NCI-H2029 (cell line): ENCODE measurements at regions not wholly inside any gene's neighbourhood (a gene's known extent, or its start where the extent isn't known, plus 50 kb on each side); places are given as distances from the start of the nearest gene placed in this dataset.

Experiments
- DNase-seq: peaks from one replicate; lab custom pipeline; 2025; lab: John Stamatoyannopoulos, UW

DNA sequence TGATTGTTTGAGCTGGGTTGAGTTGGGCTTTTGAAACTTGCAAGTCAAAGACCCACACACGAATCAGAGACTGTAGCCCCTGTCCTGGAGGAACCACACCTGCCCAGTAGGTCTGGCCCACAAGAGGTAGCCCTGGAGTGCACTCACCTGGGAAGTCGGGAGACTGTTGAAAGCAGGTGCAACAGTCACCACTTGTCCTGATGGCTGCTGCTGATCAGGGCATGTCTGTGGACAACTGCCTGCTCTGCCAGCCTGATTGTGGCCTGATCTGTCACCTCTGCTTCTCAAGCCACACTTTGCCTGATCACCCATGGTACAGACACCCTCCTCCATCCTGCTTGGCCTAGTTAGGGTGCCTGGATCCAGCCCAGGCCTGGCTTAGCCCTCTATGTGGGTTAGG is 105.0 kb upstream of the HAAO start:
- no peak for DNase-seq

DNA sequence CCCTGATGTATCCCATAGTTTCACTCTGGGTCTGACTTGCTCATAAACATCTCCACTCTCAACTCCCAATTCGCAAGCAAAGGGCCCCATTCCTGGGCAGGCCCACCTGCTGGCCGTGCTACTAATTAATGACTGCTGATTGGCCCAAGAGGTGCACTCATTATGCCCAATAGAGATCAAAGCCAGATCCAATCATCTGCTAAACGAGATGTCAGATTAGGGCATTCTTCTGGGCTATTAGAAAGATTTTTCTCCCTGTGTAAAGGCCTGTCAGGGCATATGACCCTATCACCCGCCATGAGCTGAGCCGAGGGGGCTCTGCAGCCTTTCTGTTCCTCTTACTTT is 103.4 kb upstream of the HAAO start:
- no peak for DNase-seq

DNA sequence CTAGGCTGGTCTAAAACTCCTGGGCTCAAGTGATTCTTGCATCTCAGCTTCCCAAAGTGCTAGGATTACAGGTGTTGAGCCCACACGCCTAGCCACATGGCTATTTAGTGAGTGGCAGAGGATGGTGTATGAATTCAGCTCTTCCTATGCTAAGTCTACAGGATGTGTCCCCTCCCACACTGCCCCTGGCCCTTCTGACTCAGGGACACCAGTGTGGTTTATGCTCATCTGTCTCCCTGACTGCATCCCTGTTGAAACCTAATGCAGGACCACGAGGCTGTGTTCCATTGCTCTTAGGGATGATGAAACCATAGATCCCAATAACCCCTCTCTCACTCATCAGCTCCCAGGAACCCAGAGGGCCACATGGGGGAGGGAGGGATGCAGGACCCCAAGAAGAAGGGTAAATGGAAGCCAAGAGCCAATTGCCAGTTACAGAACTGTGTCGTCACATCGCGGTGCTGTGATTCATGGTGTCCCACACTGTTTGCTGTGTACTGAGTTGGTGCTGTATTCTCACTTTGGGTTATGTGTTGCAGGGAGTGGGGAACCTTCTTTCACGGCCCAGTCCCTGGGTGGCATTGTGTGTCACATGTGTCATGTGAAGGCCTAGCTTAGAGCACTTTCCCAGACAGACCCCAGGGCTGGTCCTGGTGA is 102.9 kb upstream of the HAAO start:
- DNase-seq, result no peak

DNA sequence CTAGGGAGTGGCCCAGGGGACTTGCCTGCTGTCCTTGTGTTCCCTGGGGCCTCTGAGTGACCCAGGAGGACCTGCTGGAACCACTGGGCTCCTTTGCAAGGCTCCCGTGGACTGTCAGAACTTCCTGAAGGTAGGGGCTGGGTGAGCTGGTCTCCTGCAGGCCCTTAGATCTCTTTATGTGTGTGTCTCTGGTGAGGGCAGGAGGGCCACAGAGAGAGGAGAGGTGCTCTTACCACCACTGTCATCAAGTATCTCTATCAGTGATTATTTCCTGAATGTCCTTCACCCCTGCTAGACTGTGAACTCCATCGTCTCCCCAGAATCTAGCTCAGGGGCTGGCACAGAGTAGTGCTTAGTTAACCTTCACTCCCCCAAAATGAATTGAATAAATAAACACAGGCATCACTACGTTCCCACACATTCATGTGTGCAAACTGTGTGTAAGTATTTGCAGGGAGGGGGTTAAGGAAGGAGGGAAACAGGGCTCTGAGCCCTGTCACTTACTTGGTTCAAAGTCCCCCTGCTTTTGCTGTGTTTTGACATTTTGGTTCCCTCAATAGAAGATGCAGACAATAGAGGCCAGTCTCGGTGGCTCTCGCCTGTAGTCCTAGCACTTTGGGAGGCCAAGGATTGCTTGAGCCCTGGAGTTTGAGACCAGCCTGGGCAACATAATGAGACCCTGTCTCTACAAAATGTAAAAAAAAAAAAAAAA is 100.8 kb upstream of the HAAO start:
- no peak for DNase-seq

DNA sequence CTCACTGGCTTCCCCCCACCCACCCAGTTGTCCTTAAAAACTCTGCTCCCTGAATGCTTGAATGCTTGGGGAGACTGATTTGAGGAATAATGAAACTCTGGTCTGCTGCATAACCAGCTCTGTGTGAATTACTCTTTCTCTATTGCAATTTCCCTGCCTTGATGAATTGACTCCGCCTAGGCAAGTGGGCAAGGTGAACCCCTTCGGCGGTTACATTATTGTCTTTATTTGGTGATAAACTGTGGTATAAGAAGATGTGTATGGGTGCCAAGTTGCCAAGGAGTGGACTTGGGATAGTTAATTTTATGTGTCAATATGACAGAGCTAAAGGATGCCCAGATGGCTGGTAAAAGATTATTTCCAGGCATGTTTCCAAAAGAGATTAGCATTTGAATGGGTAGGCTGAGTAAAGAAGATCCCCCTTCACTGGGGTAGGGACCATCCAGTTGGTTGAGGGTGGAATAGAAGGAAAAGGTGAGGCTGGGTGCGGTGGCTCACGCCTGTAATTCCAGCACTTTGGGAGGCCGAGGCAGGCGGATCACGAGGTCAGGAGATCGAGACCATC is 98.5 kb upstream of the HAAO start:
- DNase-seq, result no peak

DNA sequence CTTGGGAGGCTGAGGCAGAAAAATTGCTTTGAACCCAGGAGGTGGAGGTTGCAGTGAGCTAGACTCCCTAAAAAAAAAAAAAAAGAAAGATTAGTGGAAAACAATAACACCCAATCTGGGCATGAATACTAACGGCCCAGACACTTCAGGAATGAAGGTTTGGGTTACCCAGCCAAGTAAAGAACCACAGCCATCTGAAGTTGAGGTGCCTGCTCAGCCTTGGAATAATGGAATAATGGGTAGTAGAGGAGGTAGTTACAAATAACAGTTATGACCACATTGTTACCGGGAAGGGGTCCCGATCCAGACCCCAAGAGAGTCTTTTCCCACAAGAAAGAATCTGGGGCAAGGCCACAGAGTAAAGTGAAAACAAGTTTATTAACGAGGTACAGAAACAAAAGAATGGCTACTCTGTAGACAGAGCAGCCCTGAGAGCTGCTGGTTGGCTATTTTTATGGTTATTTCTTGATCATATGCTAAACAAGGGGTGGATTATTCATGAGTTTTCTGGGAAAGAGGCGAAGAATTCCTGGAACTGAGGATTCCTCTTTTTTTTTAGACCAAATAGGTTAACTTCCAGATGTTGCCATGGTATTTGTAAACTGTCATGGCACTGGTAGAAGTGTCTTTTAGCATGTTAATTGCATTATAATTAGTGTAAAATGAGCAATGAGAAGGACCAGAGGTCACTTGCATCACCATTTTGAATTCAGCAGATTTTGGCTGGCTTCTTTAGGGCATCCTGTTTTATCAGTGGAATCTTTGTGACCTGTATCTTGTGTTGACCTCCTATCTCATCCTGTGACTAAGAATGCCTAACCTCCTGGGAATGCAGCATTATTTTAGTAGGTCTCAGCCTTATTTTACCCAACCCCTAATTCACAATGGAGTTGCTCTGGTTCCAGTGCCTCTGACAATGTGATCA is 96.2 kb upstream of the HAAO start:
- no peak for DNase-seq

DNA sequence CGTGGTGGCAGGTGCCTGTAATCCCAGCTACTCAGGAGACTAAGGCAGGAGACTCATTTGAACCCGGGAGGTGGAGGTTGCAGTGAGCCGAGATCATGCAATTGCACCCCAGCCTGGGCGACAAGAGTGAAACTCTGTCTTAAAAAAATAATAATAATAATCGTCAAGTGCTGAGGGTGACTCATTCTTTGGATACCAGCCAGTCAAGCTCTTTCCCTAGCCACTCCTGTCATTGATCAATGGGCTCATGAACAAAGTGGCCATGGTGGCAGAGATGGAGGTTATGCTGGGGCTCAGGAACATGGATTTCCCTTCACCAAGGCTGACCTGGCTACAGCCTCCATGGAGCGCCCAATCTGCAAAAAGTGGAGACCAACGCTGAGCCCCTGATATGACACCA is 94.5 kb upstream of the HAAO start:
- DNase-seq, result no peak

DNA sequence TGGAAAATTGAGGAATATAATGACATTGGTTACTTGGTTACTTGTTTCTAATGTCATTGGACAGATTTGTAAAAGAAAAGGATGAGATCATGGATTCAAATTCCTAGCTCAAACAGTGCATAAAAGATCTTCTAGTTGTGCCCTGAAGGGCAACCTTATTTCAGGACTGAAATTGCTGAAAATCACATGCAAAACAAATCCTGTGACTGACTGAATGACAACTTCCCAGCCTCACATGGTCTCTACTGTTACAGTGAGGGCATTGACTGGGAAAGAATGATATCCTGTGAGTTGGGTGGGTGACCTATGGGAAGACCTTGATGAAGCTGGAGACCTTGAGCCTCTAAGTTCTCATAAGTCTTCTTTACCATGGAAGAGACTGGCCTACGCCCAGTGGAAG is 90.4 kb upstream of the HAAO start:
- no peak for DNase-seq

DNA sequence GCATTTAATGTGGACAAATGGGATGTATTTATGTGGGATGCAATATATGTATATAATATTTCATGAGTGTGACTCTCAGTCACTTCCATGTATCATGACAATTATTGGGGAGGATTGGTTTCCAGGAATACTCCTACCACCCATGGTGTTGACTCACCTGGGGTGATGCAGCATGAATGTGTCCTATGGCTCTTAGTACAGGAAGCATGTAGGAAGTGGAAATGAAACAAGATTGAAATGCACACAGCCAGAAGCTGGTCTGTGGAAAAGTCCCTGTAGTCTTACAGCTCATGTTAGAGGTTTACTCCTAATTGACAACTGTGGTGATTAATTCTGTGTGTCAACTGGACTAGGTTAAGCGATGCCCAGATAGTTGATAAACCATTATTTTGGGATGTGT is 89.3 kb upstream of the HAAO start:
- DNase-seq, result no peak

DNA sequence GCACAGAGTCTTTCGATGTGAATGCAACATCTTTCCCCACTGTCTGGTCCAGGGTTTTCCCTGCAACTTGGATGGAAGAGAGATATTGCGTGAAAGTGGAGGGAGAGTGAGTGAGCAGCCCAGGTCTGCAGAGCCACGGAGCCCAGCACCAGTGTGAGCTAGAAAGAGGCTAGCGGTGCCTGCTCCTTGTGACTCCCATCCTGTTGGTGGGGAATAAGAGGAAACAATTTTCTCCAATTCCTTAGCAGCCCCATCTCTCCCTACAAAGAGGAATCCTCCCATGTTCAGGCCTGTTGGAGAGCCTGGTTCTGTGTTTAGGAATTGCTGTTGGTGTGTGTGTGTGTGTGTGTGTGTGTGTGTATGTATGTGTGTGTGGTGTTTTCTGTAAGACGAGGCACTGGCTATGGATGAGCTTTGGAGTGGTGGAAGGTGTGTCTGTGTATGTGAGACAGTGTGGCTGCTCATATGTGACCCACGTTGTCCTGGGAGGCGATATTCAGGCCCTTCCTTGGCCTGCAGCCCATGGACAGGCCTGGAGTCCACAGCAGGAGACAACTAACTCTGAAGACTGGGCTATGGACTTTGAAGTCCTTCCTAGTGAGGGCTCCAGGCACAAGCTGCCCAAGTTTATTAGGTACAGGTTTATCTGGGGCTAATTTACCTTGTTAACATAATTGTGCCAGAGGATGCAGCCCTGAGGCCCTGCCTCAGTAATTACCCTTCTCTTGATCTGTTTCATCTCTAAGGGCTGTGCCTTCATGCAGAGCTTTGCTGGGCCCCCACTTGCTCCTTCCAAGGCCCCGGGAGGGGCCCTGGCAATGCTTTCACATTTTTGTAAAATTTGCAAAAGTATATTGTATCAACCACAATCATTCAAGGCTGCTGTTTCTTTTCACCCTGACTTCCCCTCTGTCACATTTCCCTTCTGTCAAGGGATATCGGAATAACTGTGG is 88.6 kb upstream of the HAAO start:
- DNase-seq, result no peak

DNA sequence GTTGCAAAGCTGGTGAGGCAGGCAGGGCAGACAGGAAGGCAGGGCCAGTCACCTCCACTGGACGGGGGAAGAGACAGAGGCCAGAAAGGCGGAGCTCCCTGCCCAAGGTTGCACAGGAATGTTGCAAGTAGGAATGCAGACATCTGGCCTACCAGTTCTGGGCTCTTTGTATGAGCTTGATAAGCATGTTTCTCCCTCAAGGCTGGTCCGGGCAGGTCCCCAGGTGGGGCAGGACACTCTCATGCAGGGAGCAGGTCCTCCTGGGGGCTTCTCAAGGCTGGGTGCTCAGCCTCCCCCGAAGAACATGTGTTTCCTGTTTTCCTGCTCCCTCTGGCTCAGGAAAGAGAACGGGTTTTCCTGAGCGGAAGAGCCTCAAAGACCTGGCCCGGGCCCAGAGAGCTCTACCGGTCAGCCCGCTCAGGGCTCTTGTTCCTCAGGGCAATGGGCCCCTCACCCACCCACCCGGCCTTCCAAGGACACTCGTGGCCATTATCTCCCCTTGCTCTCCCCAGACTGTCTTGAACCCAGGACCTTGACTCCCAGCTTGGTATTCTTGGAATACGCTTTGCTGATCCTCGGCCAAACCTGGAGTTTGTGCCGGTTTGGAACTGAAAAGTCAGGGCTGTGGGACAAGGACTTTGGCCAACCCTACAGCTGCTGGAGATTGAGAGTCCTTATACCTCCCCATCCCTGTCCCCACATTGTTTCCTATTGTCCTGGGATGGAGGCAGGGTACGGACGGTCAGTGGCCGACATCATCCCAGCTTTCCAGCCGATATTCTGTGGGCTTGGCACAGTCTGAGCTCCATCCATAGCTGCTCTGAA is 87.7 kb upstream of the HAAO start:
- no peak for DNase-seq

DNA sequence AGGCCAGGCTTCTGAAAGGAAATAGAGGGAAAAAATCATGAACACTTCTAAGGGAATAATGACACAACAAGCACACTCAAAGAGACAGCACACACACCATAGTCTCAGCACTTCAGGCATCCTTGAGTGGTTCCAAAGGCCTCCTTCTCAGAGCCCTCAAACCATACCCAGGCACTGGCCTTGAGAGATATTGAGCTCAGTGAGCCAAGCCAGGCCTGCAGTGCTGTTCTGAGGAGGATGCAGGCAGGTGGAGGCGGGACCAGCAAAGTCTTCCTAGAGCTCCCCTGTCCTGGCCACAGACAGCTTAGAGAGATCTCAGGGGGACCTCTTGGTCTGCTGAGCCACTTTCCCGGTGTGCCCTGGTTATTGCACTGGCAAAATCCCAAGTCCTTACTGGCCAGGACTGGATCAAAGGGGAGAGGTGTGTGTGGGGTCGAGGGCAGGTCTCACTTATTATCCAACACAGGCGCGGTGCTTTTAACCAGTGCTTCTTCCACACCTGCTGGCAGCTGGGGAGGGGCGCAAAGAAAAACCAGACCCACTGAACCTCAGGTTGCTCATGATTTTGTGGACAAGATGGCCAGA is 86.8 kb upstream of the HAAO start:
- no peak for DNase-seq

DNA sequence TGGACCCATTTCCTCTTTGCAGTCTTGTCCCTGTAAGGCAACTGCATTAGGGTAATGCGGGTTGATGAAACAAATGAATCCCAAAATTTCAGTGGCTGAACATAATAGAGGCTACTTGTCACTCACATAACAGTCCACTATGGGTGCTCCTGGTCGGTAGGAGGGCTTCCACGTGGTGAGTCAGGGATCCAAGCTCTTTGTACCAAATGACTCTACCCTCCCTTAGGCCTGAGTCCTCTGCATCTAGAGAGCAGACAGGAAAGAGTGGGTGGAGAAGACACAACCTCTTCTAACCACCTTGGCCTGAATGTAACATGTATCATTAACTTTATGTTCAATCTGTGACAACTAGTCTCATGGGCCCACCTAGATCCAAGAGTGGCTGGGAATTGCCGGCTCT is 86.2 kb upstream of the HAAO start:
- no peak for DNase-seq

DNA sequence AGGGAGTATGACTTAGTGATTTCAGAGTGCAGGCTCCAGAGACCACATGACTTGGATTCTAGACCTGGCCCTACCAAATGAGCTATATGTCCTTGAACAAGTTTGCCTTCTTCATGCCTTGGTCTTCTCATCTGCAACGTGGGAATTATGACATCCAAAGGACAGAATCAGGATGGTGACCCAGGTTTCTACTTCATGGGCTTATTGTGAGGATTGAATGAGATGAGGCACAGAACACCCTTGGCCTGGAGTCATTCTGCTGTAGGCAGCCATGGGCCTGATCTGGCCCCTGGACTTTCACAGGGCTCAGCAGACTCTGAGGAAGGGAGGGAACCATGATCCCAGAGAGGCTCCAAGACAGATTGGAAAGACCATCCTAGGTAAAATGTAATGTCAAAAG is 85.6 kb upstream of the HAAO start:
- DNase-seq, result no peak

DNA sequence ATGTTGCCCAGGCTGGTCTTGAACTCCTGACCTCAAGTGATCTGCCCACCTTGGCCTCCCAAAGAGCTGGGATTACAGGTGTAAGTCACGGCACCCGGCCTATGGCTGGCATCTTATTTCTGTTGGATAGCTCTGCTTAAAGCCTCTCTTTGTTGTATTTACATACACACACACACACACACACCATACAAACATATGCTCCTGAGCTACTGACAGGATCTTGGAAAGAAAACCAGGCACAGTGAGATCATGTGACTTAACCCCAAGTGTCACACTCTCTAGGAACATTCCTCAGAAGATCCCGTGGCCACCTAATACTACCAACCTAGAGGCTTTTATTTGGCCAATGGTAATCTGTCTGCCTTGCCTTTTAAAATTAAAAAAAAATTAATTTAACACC is 85.1 kb upstream of the HAAO start:
- DNase-seq, result no peak

DNA sequence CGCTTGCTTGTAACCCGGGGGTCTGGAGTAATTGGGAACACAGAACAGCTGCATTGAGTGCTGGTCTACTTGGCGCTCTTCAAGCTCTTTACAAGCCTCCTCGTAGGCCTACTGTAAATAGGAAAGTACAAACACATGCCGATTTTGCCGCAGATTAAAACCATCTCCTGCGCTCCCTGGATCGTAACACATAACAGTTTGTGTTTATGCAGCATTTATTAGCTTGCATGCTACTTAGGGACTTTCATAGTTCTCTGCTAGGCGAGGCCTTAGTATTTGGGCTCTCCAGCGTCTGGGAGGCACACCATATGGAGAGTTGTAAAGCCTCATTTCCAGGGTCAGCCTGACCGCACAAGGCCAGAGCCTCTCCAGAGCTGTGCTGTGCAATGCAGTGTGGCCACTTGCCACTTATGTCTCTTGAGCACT is 84.0 kb upstream of the HAAO start:
- no peak for DNase-seq

DNA sequence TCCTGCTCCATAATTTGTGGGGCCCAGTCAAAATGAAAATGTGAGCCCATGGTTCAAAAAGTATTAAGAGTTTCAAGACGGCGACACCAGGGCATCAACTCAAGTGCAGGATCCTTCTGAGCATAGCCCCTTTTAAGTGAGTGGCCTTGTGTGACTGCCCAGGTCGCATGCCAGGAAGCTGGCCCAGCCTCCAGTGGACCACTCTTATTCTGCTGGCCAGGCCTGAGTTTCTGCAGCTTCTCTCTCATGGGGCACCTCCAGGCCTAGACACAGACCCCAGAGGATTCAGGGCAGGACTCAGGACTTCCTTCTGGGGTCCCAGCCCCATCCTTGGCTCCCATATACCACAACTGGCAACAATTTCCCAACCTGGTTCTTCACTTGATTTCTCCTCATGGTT is 83.5 kb upstream of the HAAO start:
- no peak for DNase-seq

DNA sequence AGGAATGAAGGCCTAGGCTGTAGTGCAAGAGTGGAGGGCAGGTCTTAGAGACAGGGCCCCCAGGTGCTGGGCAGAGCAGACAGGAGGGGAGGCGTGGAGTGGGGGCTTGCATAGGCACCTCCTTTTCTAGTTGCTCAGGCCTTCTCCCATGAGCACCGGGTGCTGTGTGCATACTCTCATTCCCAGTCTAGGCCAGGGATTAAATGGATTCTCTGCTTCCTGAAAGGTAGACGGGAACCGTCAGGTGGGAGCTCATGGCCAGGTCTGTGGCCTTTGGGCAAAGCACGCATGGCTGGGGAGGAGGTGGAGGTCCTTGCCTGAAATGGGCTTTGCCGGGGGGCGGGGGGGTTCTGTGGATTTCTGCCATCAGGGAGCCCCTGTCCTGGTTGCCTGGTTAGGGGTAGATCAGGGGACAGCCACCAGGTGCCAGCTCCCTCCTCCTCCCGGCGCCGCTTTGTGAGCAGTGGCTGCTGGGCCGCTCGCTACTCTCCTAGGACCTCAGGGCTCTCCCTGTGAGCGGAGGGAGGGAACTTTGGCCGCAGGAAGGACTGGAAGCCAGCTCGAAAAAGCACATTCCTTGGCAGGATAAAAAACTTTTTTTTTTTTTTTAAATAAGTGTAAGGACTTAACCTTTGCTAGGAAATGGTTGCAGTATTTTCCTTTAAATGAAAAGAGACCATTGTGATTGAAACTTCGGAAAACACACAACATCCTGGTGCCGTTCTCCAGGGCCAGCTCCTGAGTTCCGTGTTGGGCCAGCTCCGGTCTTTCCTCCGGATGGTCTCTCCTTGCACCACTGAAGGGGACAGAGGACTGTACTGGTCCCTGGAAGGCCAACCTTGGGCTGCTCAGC is 82.8 kb upstream of the HAAO start:
- DNase-seq, result no peak

DNA sequence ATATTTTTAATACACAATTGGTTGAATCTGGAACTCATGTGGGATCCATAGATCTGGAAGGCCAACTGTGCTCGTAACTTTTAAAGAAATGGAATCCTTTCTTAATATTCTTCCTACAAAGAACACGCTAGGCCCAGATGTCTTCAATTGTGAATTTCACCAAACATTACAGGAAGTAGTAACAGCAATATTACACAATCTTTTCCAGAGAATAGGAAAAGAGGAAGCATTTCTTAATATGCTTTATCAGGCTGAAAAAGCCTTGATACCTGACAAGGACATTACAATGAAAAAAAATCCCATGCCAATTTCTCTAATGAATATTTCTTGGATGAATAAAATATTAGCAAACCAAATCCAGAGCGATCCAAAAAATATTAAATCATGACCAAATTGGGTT is 80.3 kb upstream of the HAAO start:
- no peak for DNase-seq
